ENCODE measurements at regions not wholly inside any gene's neighbourhood (a gene's known extent, or its start where the extent isn't known, plus 50 kb on each side); places are given as distances from the start of the nearest gene placed in this dataset.
"Not testable (repeated sequence)": the region's sequence is repeated elsewhere in the genome, so short reads cannot be mapped to it uniquely, and the experiment has no call there.

DNA sequence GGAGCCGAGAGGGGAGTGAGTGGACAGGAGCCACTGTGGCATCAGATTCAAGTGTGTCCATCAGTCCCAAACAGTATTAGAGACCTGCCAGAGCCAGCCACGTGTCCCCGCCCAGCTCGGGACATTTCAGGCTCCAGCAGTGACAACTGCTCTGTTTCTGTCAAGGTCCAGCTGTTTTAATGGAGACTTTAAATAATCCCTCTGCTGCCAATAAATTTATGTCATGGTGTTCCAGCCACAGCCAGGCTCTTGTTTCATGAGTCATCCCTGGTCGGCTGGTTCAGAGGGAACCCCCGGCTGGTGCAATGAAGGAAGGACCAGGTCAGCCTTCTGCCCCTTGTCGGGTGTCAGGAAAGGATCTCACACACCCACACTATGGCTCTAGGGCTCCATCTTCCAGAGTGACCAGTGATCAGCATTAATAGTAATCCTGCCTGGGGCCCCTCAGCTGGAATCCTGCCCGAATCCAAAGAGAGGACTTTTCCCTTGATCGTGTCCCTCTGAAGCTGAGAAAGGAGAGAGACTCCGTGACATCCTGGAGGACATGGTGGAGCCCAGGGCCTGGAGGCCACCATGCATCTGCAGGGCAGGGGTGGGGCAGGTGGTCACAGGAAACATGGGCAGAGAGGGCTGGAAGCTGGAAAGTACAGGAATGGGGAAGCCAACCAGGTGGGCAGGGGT is 197.3 kb downstream of the MATN1 start:
- no peak for DNase-seq

- DNase-seq: no peak
These were observed 197.8 kb downstream of the MATN1 start for GRCh38 chr1:30525631-30525970.

- DNase-seq: no peak
These were observed 198.4 kb downstream of the MATN1 start for GRCh38 chr1:30524840-30525617.

- not testable (repeated sequence) for DNase-seq
These were observed 199.3 kb downstream of the MATN1 start for GRCh38 chr1:30524025-30524555.

DNA sequence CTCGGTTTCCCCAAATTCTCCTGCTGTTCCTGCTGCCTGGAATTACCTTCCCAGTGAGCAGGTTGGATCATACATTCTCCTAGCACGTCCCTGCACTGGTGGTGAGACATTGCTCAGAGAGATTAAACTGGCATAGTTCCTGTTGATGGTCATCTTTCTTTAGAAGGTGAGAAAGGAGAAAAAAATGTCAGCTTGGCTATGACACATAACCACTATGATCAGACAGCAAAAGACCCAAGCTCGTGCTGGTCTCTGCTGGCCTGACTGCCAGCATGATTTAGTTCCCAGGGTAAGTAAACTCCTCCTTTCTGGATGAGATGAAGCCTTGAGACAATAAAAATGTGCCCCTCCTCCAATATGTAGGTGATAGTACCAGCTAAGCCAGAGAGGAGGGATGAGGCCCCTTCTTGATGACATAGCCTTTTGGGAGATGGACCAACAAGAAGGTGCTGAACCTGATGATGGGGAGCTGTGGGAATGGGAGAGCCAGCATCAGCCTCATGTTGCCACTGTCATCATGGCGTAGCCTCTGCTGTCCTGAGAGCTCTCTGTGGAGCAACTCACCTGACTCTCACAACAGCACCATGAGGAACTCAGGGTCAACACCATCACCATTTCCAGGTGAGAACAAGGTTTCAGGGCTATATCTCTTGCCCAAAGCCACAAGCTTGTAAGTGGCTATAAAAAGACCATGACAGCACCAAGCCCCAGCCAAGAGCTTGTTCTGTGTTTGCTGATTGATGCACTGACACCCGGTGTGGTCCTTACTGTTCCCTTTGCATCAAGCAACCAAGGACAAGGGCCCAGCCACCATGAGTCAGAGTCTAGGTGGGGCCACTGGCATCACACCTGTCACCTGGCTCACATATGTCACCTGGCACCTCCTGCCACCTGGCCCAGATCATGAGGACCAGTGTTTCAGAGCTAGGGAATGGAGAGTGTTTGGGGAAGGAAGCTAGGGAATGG is 200.0 kb downstream of the MATN1 start:
- no peak for DNase-seq

GRCh38 chr1:30522031-30523004 is 201.1 kb downstream of the MATN1 start:
- DNase-seq: no peak

DNA sequence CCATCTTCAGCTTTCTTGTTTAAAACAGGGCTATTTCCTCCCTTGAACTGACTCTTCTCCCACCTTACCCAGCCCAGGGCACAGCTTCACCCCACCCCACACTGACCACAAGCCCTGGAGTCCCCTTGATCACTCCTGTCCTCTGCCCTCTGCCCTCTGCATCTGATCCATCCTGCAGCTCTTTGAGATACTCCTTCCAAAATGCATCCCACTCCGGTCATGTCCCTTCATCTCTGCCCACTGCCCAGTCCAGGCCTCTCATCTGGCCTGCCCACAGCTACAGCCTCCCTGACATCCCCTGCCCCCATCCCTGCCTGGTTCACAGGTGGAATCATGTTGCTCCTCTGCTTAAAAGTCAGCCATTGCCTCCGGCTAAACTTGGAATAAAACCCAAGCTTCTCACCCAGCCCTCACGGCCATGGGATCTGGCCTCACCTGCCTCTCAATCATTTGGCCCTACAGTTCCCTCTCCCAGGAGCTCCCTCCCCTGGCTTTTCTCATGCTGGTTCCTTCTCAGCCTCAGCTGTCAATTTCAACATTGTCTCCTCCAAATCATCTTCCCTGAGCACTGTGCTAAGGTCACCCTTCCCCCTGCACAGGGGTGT is 202.0 kb downstream of the MATN1 start:
- DNase-seq: no peak

DNA sequence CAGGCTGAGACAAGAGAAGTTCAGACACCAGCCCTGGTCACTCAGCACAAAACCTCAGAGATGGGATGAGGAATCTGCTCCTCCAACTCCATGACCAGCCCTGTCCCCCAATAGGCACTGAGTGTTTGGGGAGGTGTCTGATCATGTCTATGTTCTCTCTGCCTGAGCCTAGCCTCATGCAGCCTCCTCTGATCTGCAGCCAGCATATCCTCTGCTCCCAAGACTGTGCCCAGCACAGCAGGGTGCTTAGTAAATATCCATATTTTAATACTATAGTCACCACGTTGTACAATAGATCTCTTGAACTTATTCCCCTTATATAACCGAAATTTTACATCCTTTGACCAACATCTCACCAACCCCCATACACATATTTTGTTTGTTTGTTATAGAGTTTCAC is 202.9 kb downstream of the MATN1 start:
- no peak for DNase-seq

- DNase-seq: no peak
These were observed 204.1 kb downstream of the MATN1 start for GRCh38 chr1:30519201-30519763.

GRCh38 chr1:30518696-30519095 is 204.7 kb downstream of the MATN1 start:
- no peak for DNase-seq

GRCh38 chr1:30518186-30518585 is 205.2 kb downstream of the MATN1 start:
- no peak for DNase-seq

DNA sequence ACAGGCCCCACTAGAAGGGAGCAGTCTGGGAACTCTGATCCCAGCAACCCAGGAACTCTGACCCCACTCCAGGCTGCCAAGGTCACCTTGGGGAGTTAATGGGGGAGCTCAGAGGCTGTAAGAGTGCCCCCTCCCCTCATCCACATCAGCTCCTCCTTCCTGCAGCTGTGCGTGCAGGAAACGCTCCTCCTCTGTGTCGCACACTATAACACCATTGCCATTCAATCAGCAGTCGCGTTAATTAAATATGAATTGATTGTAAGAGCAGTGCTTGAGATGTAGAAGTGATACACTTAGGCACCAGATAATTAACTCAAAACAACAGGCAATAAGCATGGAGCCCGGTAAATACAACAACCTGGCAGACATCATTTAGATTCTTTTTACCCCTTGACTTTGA is 205.7 kb downstream of the MATN1 start:
- not testable (repeated sequence) for DNase-seq

- DNase-seq: not testable (repeated sequence)
These were observed 206.1 kb downstream of the MATN1 start for GRCh38 chr1:30517241-30517640.

DNA sequence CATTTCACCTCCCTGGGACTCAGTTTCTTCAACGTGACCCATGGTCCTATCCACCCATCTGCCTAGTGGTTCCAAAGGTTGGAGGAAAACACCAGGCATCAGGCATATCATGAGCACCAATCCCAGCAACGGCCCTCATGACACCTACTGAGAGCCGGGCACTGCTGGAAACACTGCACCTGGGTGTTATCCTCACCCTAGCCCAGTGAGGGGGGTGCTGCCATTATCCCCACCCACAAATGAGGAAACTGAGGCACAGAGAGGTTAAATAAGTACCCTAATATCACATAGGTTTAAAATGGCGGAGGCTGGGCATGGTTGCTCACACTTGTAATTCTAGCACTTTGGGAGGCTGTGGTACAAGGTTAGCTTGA is 206.9 kb downstream of the MATN1 start:
- no peak for DNase-seq

GRCh38 chr1:30515755-30516484 is 207.5 kb downstream of the MATN1 start:
- no peak for DNase-seq

GRCh38 chr1:30514945-30515344 is 208.4 kb downstream of the MATN1 start:
- DNase-seq: no peak

DNA sequence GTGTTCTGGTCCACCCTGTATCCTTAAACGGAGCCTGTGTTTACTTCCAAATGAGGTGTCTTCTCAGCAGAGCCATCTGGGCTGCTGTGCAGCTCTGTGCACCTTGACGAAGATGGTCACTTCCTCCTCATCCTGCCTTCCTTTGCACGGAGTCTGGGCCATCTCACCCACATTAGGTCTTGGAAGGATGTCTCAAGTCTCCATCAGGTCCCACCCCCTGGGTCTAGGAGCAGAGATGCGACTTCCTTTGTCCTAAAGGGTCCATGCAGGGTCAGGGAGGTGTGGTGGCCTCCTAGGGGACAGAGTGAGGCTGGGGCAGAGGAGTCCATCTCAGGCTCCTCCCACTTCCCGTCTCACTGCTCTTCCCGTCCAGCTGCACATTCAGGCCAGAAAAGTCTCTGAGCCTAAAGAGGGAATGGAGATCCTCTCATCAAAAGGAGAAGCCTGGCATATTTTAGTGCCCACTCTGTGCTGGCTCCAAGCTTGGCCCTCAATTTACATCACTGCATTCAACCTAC is 209.2 kb downstream of the MATN1 start:
- DNase-seq: no peak

- no peak for DNase-seq
These were observed 209.8 kb downstream of the MATN1 start for GRCh38 chr1:30513396-30514136.

DNA sequence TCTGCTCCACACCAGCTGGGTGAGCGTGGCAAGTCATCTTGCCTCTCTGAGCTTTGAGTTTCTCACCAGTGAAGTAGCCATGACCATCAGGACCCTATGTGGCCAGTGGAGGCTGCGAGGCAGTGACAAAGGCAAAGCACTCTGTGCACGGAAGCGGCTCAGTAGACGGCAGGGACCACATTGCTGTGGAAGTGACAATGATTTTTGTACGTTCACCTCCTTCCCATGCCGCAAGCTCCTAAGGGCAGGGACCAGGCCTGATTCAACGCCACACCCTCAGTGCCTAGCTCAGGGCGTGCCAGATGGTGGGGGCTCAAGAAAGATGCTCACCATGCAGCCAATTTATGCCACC is 210.5 kb downstream of the MATN1 start:
- DNase-seq: no peak
